ENCODE measurements at regions not wholly inside any gene's neighbourhood (a gene's known extent, or its start where the extent isn't known, plus 50 kb on each side); places are given as distances from the start of the nearest gene placed in this dataset.
"Not testable (repeated sequence)": the region's sequence is repeated elsewhere in the genome, so short reads cannot be mapped to it uniquely, and the experiment has no call there.

GRCh38 chr20:22524393-22525015, 59.9 kb downstream of the FOXA2 start:
- whole genome bisulfite sequencing, 2 donors: 57 to 76% methylated on average over 6 of the region's 6 CpGs
- Histone ChIP-seq H3K4me3 (no peak overlapping the region), H3K36me3 (no peaks in the 10 kb centered on the region), H3K27ac (no peak overlapping the region), H3K4me1 (no peaks in the 10 kb centered on the region), H3K27me3 (peaks cover 0 to 7% (median 0%) of the 10 kb centered on the region in 3 donors), H3K9me3 (no peaks in the 10 kb centered on the region)
- intact Hi-C loops (cut with DNase I): no loop called here
- TF ChIP-seq POLR2AphosphoS5 (IDR thresholded peaks at IDR 0.05): no peak
- no peak for TF ChIP-seq EP300 (IDR thresholded peaks at IDR 0.05)
- no peak for TF ChIP-seq POLR2A (IDR thresholded peaks at IDR 0.05)
- TF ChIP-seq, protein P1, sequence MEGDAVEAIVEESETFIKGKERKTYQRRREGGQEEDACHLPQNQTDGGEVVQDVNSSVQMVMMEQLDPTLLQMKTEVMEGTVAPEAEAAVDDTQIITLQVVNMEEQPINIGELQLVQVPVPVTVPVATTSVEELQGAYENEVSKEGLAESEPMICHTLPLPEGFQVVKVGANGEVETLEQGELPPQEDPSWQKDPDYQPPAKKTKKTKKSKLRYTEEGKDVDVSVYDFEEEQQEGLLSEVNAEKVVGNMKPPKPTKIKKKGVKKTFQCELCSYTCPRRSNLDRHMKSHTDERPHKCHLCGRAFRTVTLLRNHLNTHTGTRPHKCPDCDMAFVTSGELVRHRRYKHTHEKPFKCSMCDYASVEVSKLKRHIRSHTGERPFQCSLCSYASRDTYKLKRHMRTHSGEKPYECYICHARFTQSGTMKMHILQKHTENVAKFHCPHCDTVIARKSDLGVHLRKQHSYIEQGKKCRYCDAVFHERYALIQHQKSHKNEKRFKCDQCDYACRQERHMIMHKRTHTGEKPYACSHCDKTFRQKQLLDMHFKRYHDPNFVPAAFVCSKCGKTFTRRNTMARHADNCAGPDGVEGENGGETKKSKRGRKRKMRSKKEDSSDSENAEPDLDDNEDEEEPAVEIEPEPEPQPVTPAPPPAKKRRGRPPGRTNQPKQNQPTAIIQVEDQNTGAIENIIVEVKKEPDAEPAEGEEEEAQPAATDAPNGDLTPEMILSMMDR (IDR thresholded peaks at IDR 0.05): no peak
- no peak for DNase-seq

- Histone ChIP-seq H3K27ac (no peak overlapping the region), H3K4me1 (no peaks in the 10 kb centered on the region), H3K36me3 (no peaks in the 10 kb centered on the region), H3K4me3 (no peak overlapping the region), H3K9me3 (no peaks in the 10 kb centered on the region), H3K27me3 (peaks cover 0 to 7% (median 0%) of the 10 kb centered on the region in 3 donors)
- intact Hi-C loops (cut with DNase I): no loop called here
- WGBS, 2 donors: 37 to 77% methylated on average over 15 of the region's 15 CpGs
- no peak for DNase-seq
- TF ChIP-seq, protein P1 (IDR thresholded peaks at IDR 0.05): no peak
- TF ChIP-seq EP300 (IDR thresholded peaks at IDR 0.05) (no peak), POLR2AphosphoS5 (IDR thresholded peaks at IDR 0.05) (no peak), POLR2A (IDR thresholded peaks at IDR 0.05) (no peak)
Observed at GRCh38 chr20:22523499-22524392, 60.6 kb downstream of the FOXA2 start.

DNA sequence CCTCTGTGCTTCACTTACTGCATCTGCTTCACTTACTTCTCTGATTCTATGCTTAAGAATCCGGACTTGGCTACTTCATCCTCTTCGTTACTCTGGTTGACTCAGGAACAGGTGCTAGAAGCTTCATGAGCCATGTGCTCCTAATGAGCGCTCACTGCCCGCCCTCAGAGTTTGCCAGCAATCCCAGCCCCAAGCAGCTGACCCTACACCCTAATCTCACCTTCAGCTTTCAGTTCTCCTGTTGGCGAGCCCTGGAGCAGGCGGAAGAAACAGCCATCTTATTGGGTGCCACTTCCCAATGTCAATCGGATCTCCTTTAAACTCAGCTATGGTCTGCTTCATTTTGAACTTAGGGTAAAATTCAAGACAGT, 61.3 kb downstream of the FOXA2 start:
- no peak for TF ChIP-seq POLR2A (IDR thresholded peaks at IDR 0.05)
- intact Hi-C loops (cut with DNase I): no loop called here
- 93 to 95% methylated on average over 7 of the region's 7 CpGs for WGBS, 2 donors
- Histone ChIP-seq H3K27ac (no peak overlapping the region), H3K36me3 (no peaks in the 10 kb centered on the region), H3K9me3 (no peaks in the 10 kb centered on the region), H3K4me3 (no peak overlapping the region), H3K27me3 (peaks cover 0 to 7% (median 0%) of the 10 kb centered on the region in 3 donors), H3K4me1 (no peaks in the 10 kb centered on the region)
- no peak for DNase-seq

GRCh38 chr20:22522701-22523100, 61.7 kb downstream of the FOXA2 start:
- intact Hi-C loops (cut with DNase I): no loop called here
- TF ChIP-seq POLR2A (IDR thresholded peaks at IDR 0.05): no peak
- TF ChIP-seq POLR2AphosphoS5 (IDR thresholded peaks at IDR 0.05): no peak
- no peak for TF ChIP-seq EP300 (IDR thresholded peaks at IDR 0.05)
- TF ChIP-seq, protein P1 (IDR thresholded peaks at IDR 0.05): no peak
- Histone ChIP-seq H3K27me3 (peaks cover 0 to 7% (median 0%) of the 10 kb centered on the region in 3 donors), H3K27ac (no peak overlapping the region), H3K9me3 (no peaks in the 10 kb centered on the region), H3K4me1 (no peaks in the 10 kb centered on the region), H3K36me3 (no peaks in the 10 kb centered on the region), H3K4me3 (no peak overlapping the region)
- WGBS, 2 donors: 93 to 96% methylated on average over 3 of the region's 3 CpGs
- no peak for DNase-seq

- intact Hi-C loops (cut with DNase I); H3K27me3 ChIP-seq; H3K27ac ChIP-seq; H3K36me3 ChIP-seq; DNase-seq; H3K4me3 ChIP-seq; H3K4me1 ChIP-seq; H3K9me3 ChIP-seq: not testable (repeated sequence)
- 95% methylated on average over 12 of the region's 12 CpGs for WGBS, 2 donors
Observed at GRCh38 chr20:22521940-22522339, 62.4 kb downstream of the FOXA2 start.

Data from sigmoid colon (tissue), 6 donors.